ENCODE measurements at regions not wholly inside any gene's neighbourhood (a gene's known extent, or its start where the extent isn't known, plus 50 kb on each side); places are given as distances from the start of the nearest gene placed in this dataset.

- Mint-ChIP-seq H3K4me1 (no peaks in the 10 kb centered on the region), H3K36me3 (no peaks in the 10 kb centered on the region), H3K9me3 (peaks cover 2 to 7% (median 4%) of the 10 kb centered on the region in 3 donors), H3K4me3 (no peak overlapping the region), H3K27ac (no peak overlapping the region), H3K27me3 (no peaks in the 10 kb centered on the region)
Measured at GRCh38 chr2:14547830-14548229, 84.7 kb upstream of the LRATD1 start.

- H3K4me3 Mint-ChIP-seq, result no peak overlapping the region
- H3K9me3 Mint-ChIP-seq, result peaks cover 0 to 5% (median 0%) of the 10 kb centered on the region in 3 donors
- no peaks in the 10 kb centered on the region for H3K27me3 Mint-ChIP-seq
- H3K27ac Mint-ChIP-seq, result no peak overlapping the region
- no peaks in the 10 kb centered on the region for H3K4me1 Mint-ChIP-seq
- no peaks in the 10 kb centered on the region for H3K36me3 Mint-ChIP-seq
Measured at GRCh38 chr2:14550658-14551057, 81.9 kb upstream of the LRATD1 start.

GRCh38 chr2:14551069-14551468 lies 81.4 kb upstream of the LRATD1 start:
- Mint-ChIP-seq H3K27me3 (no peaks in the 10 kb centered on the region), H3K27ac (no peak overlapping the region), H3K4me1 (no peaks in the 10 kb centered on the region), H3K36me3 (no peaks in the 10 kb centered on the region), H3K4me3 (no peak overlapping the region), H3K9me3 (peaks cover 0 to 5% (median 0%) of the 10 kb centered on the region in 3 donors)

- Mint-ChIP-seq H3K4me1 (no peaks in the 10 kb centered on the region), H3K27ac (no peak overlapping the region), H3K27me3 (no peaks in the 10 kb centered on the region), H3K4me3 (no peak overlapping the region), H3K9me3 (peaks cover 0 to 5% (median 0%) of the 10 kb centered on the region in 3 donors), H3K36me3 (no peaks in the 10 kb centered on the region)
Measured at GRCh38 chr2:14552286-14552685, 80.2 kb upstream of the LRATD1 start.

- H3K27me3 Mint-ChIP-seq, result no peaks in the 10 kb centered on the region
- no peak overlapping the region for H3K27ac Mint-ChIP-seq
- H3K4me1 Mint-ChIP-seq, result no peaks in the 10 kb centered on the region
- no peak overlapping the region for H3K4me3 Mint-ChIP-seq
- H3K36me3 Mint-ChIP-seq, result no peaks in the 10 kb centered on the region
- H3K9me3 Mint-ChIP-seq, result peaks cover 0 to 5% (median 0%) of the 10 kb centered on the region in 3 donors
Measured at GRCh38 chr2:14552818-14553217, 79.7 kb upstream of the LRATD1 start.

- Mint-ChIP-seq H3K4me1 (no peaks in the 10 kb centered on the region), H3K27ac (peak overlapping the region in 1 of 3 donors; percentile 27), H3K9me3 (peaks cover 0 to 5% (median 3%) of the 10 kb centered on the region in 3 donors), H3K27me3 (no peaks in the 10 kb centered on the region), H3K4me3 (no peak overlapping the region), H3K36me3 (no peaks in the 10 kb centered on the region)
Measured at GRCh38 chr2:14554849-14555545, 77.5 kb upstream of the LRATD1 start.

GRCh38 chr2:14557111-14557510 lies 75.4 kb upstream of the LRATD1 start:
- no peaks in the 10 kb centered on the region for H3K4me1 Mint-ChIP-seq
- no peaks in the 10 kb centered on the region for H3K36me3 Mint-ChIP-seq
- no peak overlapping the region for H3K27ac Mint-ChIP-seq
- no peaks in the 10 kb centered on the region for H3K27me3 Mint-ChIP-seq
- H3K4me3 Mint-ChIP-seq, result no peak overlapping the region
- H3K9me3 Mint-ChIP-seq, result peaks cover 0 to 5% (median 3%) of the 10 kb centered on the region in 3 donors

GRCh38 chr2:14557916-14558315 lies 74.6 kb upstream of the LRATD1 start:
- Mint-ChIP-seq H3K9me3 (peaks cover 0 to 5% (median 3%) of the 10 kb centered on the region in 3 donors), H3K27me3 (no peaks in the 10 kb centered on the region), H3K36me3 (no peaks in the 10 kb centered on the region), H3K4me3 (no peak overlapping the region), H3K4me1 (no peaks in the 10 kb centered on the region), H3K27ac (no peak overlapping the region)

- Mint-ChIP-seq H3K9me3 (peaks cover 0 to 5% (median 3%) of the 10 kb centered on the region in 3 donors), H3K36me3 (no peaks in the 10 kb centered on the region), H3K27ac (peak overlapping the region in 1 of 3 donors; percentile 41), H3K4me1 (no peaks in the 10 kb centered on the region), H3K4me3 (no peak overlapping the region), H3K27me3 (no peaks in the 10 kb centered on the region)
Measured at GRCh38 chr2:14558335-14558919, 74.1 kb upstream of the LRATD1 start.

GRCh38 chr2:14560716-14561115 lies 71.8 kb upstream of the LRATD1 start:
- Mint-ChIP-seq H3K27me3 (no peaks in the 10 kb centered on the region), H3K9me3 (peaks cover 0 to 5% (median 2%) of the 10 kb centered on the region in 3 donors), H3K4me3 (no peak overlapping the region), H3K36me3 (no peaks in the 10 kb centered on the region), H3K27ac (no peak overlapping the region), H3K4me1 (no peaks in the 10 kb centered on the region)

GRCh38 chr2:14563324-14563723 lies 69.2 kb upstream of the LRATD1 start:
- Mint-ChIP-seq H3K4me1 (no peaks in the 10 kb centered on the region), H3K4me3 (no peak overlapping the region), H3K27me3 (no peaks in the 10 kb centered on the region), H3K27ac (no peak overlapping the region), H3K36me3 (no peaks in the 10 kb centered on the region), H3K9me3 (peaks cover 0 to 4% (median 3%) of the 10 kb centered on the region in 3 donors)

- H3K4me1 Mint-ChIP-seq, result no peaks in the 10 kb centered on the region
- H3K27ac Mint-ChIP-seq, result no peak overlapping the region
- H3K9me3 Mint-ChIP-seq, result peaks cover 0 to 4% (median 0%) of the 10 kb centered on the region in 3 donors
- H3K4me3 Mint-ChIP-seq, result no peak overlapping the region
- H3K36me3 Mint-ChIP-seq, result no peaks in the 10 kb centered on the region
- H3K27me3 Mint-ChIP-seq, result no peaks in the 10 kb centered on the region
Measured at GRCh38 chr2:14565666-14566065, 66.9 kb upstream of the LRATD1 start.

GRCh38 chr2:14567561-14567960 lies 65.0 kb upstream of the LRATD1 start:
- no peak overlapping the region for H3K27ac Mint-ChIP-seq
- no peak overlapping the region for H3K4me3 Mint-ChIP-seq
- peaks cover 0 to 4% (median 0%) of the 10 kb centered on the region in 3 donors for H3K9me3 Mint-ChIP-seq
- H3K27me3 Mint-ChIP-seq, result no peaks in the 10 kb centered on the region
- H3K36me3 Mint-ChIP-seq, result no peaks in the 10 kb centered on the region
- no peaks in the 10 kb centered on the region for H3K4me1 Mint-ChIP-seq

GRCh38 chr2:14569294-14569693 lies 63.2 kb upstream of the LRATD1 start:
- Mint-ChIP-seq H3K36me3 (no peaks in the 10 kb centered on the region), H3K4me3 (no peak overlapping the region), H3K9me3 (peaks cover 0 to 4% (median 0%) of the 10 kb centered on the region in 3 donors), H3K27ac (no peak overlapping the region), H3K4me1 (no peaks in the 10 kb centered on the region), H3K27me3 (no peaks in the 10 kb centered on the region)

- Mint-ChIP-seq H3K27me3 (no peaks in the 10 kb centered on the region), H3K9me3 (peaks cover 0 to 2% (median 0%) of the 10 kb centered on the region in 3 donors), H3K4me3 (no peak overlapping the region), H3K36me3 (no peaks in the 10 kb centered on the region), H3K4me1 (no peaks in the 10 kb centered on the region), H3K27ac (no peak overlapping the region)
Measured at GRCh38 chr2:14572633-14573032, 59.9 kb upstream of the LRATD1 start.

- peaks cover 0 to 3% (median 0%) of the 10 kb centered on the region in 3 donors for H3K9me3 Mint-ChIP-seq
- H3K4me3 Mint-ChIP-seq, result no peak overlapping the region
- no peaks in the 10 kb centered on the region for H3K36me3 Mint-ChIP-seq
- H3K27me3 Mint-ChIP-seq, result no peaks in the 10 kb centered on the region
- H3K27ac Mint-ChIP-seq, result no peak overlapping the region
- peaks cover 0 to 1% (median 0%) of the 10 kb centered on the region in 3 donors for H3K4me1 Mint-ChIP-seq
Measured at GRCh38 chr2:14577843-14578242, 54.7 kb upstream of the LRATD1 start.

All from IgD-negative memory B cell (primary cell).